ENCODE measurements at regions not wholly inside any gene's neighbourhood (a gene's known extent, or its start where the extent isn't known, plus 50 kb on each side); places are given as distances from the start of the nearest gene placed in this dataset.

GRCh38 chr20:39349240-39349639, 387.1 kb downstream of the DHX35 start:
- H3K9ac ChIP-seq (ENCODE audit: low read length) = no peak overlapping the region
- TF ChIP-seq CTCF (IDR thresholded peaks at IDR 0.05; ENCODE audit: low read length) (no peak), EZH2 (IDR thresholded peaks at IDR 0.05; ENCODE audit: borderline replicate concordance, low read length) (no peak)
- H3K27me3 ChIP-seq (ENCODE audit: insufficient read depth, low read length) = no peaks in the 10 kb centered on the region
- H2AFZ ChIP-seq (ENCODE audit: low read length) = no peak overlapping the region
- H3K4me3 ChIP-seq (ENCODE audit: low read depth, low read length, poor library complexity, severe bottlenecking) = no peak overlapping the region
- no peaks in the 10 kb centered on the region for H3F3A ChIP-seq (ENCODE audit: insufficient read depth, low read length)
- no peak overlapping the region for H3K4me2 ChIP-seq (ENCODE audit: low read length)
- H3K27ac ChIP-seq (ENCODE audit: low read depth, low read length, poor library complexity, severe bottlenecking) = no peak overlapping the region
- no peaks in the 10 kb centered on the region for H3K79me2 ChIP-seq (ENCODE audit: insufficient read depth, low read length)
- no peaks in the 10 kb centered on the region for H4K20me1 ChIP-seq (ENCODE audit: insufficient read depth, low read length)
- H3K36me3 ChIP-seq (ENCODE audit: insufficient read depth, low read length) = no peaks in the 10 kb centered on the region
- H3K4me1 ChIP-seq (ENCODE audit: insufficient read depth, low read length, severe bottlenecking) = no peaks in the 10 kb centered on the region
- H3K9me2 ChIP-seq (ENCODE audit: low read depth, low read length) = no peaks in the 10 kb centered on the region
- H3K9me3 ChIP-seq (ENCODE audit: low read length) = no peaks in the 10 kb centered on the region

GRCh38 chr20:39347626-39348025, 385.5 kb downstream of the DHX35 start:
- H2AFZ ChIP-seq (ENCODE audit: low read length) = no peak overlapping the region
- H3K4me2 ChIP-seq (ENCODE audit: low read length) = no peak overlapping the region
- H3K79me2 ChIP-seq (ENCODE audit: insufficient read depth, low read length) = no peaks in the 10 kb centered on the region

GRCh38 chr20:39342463-39342862, 380.3 kb downstream of the DHX35 start:
- no peaks in the 10 kb centered on the region for H3K9me2 ChIP-seq (ENCODE audit: low read depth, low read length)
- no peak overlapping the region for H3K27ac ChIP-seq (ENCODE audit: low read depth, low read length, poor library complexity, severe bottlenecking)
- no peak overlapping the region for H3K4me2 ChIP-seq (ENCODE audit: low read length)
- H3F3A ChIP-seq (ENCODE audit: insufficient read depth, low read length) = no peaks in the 10 kb centered on the region
- H3K36me3 ChIP-seq (ENCODE audit: insufficient read depth, low read length) = no peaks in the 10 kb centered on the region
- H3K4me3 ChIP-seq (ENCODE audit: low read depth, low read length, poor library complexity, severe bottlenecking) = no peak overlapping the region
- no peaks in the 10 kb centered on the region for H4K20me1 ChIP-seq (ENCODE audit: insufficient read depth, low read length)
- H3K9ac ChIP-seq (ENCODE audit: low read length) = no peak overlapping the region
- H3K79me2 ChIP-seq (ENCODE audit: insufficient read depth, low read length) = no peaks in the 10 kb centered on the region
- no peak overlapping the region for H2AFZ ChIP-seq (ENCODE audit: low read length)
- TF ChIP-seq EZH2 (IDR thresholded peaks at IDR 0.05; ENCODE audit: borderline replicate concordance, low read length) = no peak
- peaks cover 11% of the 10 kb centered on the region for H3K4me1 ChIP-seq (ENCODE audit: insufficient read depth, low read length, severe bottlenecking)
- no peaks in the 10 kb centered on the region for H3K27me3 ChIP-seq (ENCODE audit: insufficient read depth, low read length)
- H3K9me3 ChIP-seq (ENCODE audit: low read length) = no peaks in the 10 kb centered on the region

More at GRCh38 chr20:39347626-39348025, 385.5 kb downstream of the DHX35 start:
- Histone ChIP-seq H3K9me3 (ENCODE audit: low read length) (no peaks in the 10 kb centered on the region), H3K27me3 (ENCODE audit: insufficient read depth, low read length) (no peaks in the 10 kb centered on the region), H3K36me3 (ENCODE audit: insufficient read depth, low read length) (no peaks in the 10 kb centered on the region), H3K9me2 (ENCODE audit: low read depth, low read length) (no peaks in the 10 kb centered on the region), H3K27ac (ENCODE audit: low read depth, low read length, poor library complexity, severe bottlenecking) (no peak overlapping the region), H3K4me1 (ENCODE audit: insufficient read depth, low read length, severe bottlenecking) (no peaks in the 10 kb centered on the region), H3K9ac (ENCODE audit: low read length) (no peak overlapping the region), H3F3A (ENCODE audit: insufficient read depth, low read length) (no peaks in the 10 kb centered on the region), H3K4me3 (ENCODE audit: low read depth, low read length, poor library complexity, severe bottlenecking) (no peak overlapping the region), H4K20me1 (ENCODE audit: insufficient read depth, low read length) (no peaks in the 10 kb centered on the region)
- no peak for TF ChIP-seq CTCF (IDR thresholded peaks at IDR 0.05; ENCODE audit: low read length)
- no peak for TF ChIP-seq EZH2 (IDR thresholded peaks at IDR 0.05; ENCODE audit: borderline replicate concordance, low read length)
